Activated T-cell treated with anti-CD3 and anti-CD28 coated beads for 1 hour (primary cell): ENCODE measurements at regions not wholly inside any gene's neighbourhood (a gene's known extent, or its start where the extent isn't known, plus 50 kb on each side); places are given as distances from the start of the nearest gene placed in this dataset.

Source experiments
- DNase-seq: peaks from one replicate; pipeline ENCODE4 v3.0.0-alpha.2; 2020; ENCODE audit warnings: low read depth

- DNase-seq = no peak
Observed at GRCh38 chr2:234247453-234248180, 197.1 kb downstream of the SPP2 start.

GRCh38 chr2:234245945-234246344, 195.4 kb downstream of the SPP2 start:
- DNase-seq = no peak

GRCh38 chr2:234243871-234244565, 193.5 kb downstream of the SPP2 start:
- DNase-seq = no peak

- no peak for DNase-seq
Observed at GRCh38 chr2:234242459-234242836, 191.9 kb downstream of the SPP2 start.

- DNase-seq = no peak
Observed at GRCh38 chr2:234241656-234242458, 191.4 kb downstream of the SPP2 start.

GRCh38 chr2:234240917-234241316, 190.4 kb downstream of the SPP2 start:
- no peak for DNase-seq

- no peak for DNase-seq
Observed at GRCh38 chr2:234235191-234235590, 184.7 kb downstream of the SPP2 start.

- no peak for DNase-seq
Observed at GRCh38 chr2:234231460-234231859, 181.0 kb downstream of the SPP2 start.

GRCh38 chr2:234219046-234219310, 168.5 kb downstream of the SPP2 start:
- no peak for DNase-seq

GRCh38 chr2:234218266-234219045, 168.0 kb downstream of the SPP2 start:
- DNase-seq = no peak

GRCh38 chr2:234212534-234212933, 162.0 kb downstream of the SPP2 start:
- DNase-seq = no peak

- DNase-seq = no peak
Observed at GRCh38 chr2:234211797-234212196, 161.3 kb downstream of the SPP2 start.

GRCh38 chr2:234206738-234207137, 156.2 kb downstream of the SPP2 start:
- no peak for DNase-seq

- no peak for DNase-seq
Observed at GRCh38 chr2:234204480-234204879, 154.0 kb downstream of the SPP2 start.

GRCh38 chr2:234203135-234203984, 152.9 kb downstream of the SPP2 start:
- no peak for DNase-seq

- no peak for DNase-seq
Observed at GRCh38 chr2:234202601-234203000, 152.1 kb downstream of the SPP2 start.

GRCh38 chr2:234199996-234200395, 149.5 kb downstream of the SPP2 start:
- no peak for DNase-seq

- DNase-seq = no peak
Observed at GRCh38 chr2:234198976-234199375, 148.5 kb downstream of the SPP2 start.

GRCh38 chr2:234195516-234195915, 145.0 kb downstream of the SPP2 start:
- no peak for DNase-seq

- DNase-seq = no peak
Observed at GRCh38 chr2:234193977-234194563, 143.6 kb downstream of the SPP2 start.

- DNase-seq = no peak
Observed at GRCh38 chr2:234191819-234192407, 141.4 kb downstream of the SPP2 start.
